ENCODE measurements at regions not wholly inside any gene's neighbourhood (a gene's known extent, or its start where the extent isn't known, plus 50 kb on each side); places are given as distances from the start of the nearest gene placed in this dataset.

- no peak overlapping the region for H3K27ac ChIP-seq
- no peaks in the 10 kb centered on the region for H3K27me3 ChIP-seq (ENCODE audit: insufficient read depth, low read depth)
- no peak for TF ChIP-seq CTCF (conservative IDR thresholded peaks at IDR 0.05; ENCODE audit: low read depth, low read length)
These were observed 125.2 kb upstream of the USP9X start for GRCh38 chrX:40960041-40960440.

DNA sequence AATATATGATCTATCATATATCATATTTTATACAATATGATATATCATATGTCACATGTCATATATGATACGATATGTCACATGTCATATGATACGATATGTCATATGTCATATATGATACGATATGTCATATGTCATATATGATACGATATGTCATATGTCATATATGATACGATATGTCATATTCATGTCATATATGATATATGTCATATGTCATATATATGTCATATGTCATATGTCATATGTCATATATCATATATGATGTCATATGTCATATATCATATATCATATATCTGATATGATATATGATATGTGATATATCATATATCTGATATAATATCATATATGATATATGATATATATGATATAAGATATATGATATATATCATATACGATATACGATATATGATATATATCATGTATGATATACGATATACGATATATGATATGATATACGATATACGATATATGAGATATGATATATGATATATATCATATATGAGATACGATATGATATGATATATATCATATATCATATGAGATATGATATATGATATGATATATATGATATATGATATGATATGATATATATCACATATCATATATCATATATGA lies 122.3 kb upstream of the USP9X start:
- H3K36me3 ChIP-seq (ENCODE audit: insufficient read depth) = no peaks in the 10 kb centered on the region
- H3K27ac ChIP-seq = no peak overlapping the region
- no peak overlapping the region for H2AFZ ChIP-seq (ENCODE audit: low read depth)
- no peak for TF ChIP-seq CTCF (conservative IDR thresholded peaks at IDR 0.05; ENCODE audit: low read depth, low read length)
- H3K4me2 ChIP-seq = no peak overlapping the region
- H3K4me3 ChIP-seq (IDR thresholded peaks at IDR 0.05; ENCODE audit: insufficient read depth, low read depth, low read length) = no peak overlapping the region
- no peaks in the 10 kb centered on the region for H3K79me2 ChIP-seq (ENCODE audit: insufficient read depth, low read depth)
- peaks cover 33% of the 10 kb centered on the region for H3K4me1 ChIP-seq (ENCODE audit: low read depth, poor library complexity, severe bottlenecking)
- no peaks in the 10 kb centered on the region for H4K20me1 ChIP-seq (ENCODE audit: insufficient read depth)
- H3K9ac ChIP-seq = no peak overlapping the region
- no peaks in the 10 kb centered on the region for H3K27me3 ChIP-seq (ENCODE audit: insufficient read depth, low read depth)

More at GRCh38 chrX:40960041-40960440, 125.2 kb upstream of the USP9X start:
- H2AFZ ChIP-seq (ENCODE audit: low read depth) = no peak overlapping the region
- H4K20me1 ChIP-seq (ENCODE audit: insufficient read depth) = no peaks in the 10 kb centered on the region
- no peaks in the 10 kb centered on the region for H3K36me3 ChIP-seq (ENCODE audit: insufficient read depth)
- H3K4me1 ChIP-seq (ENCODE audit: low read depth, poor library complexity, severe bottlenecking) = peaks cover 17% of the 10 kb centered on the region
- no peak overlapping the region for H3K4me3 ChIP-seq (IDR thresholded peaks at IDR 0.05; ENCODE audit: insufficient read depth, low read depth, low read length)
- H3K4me2 ChIP-seq = no peak overlapping the region
- H3K9ac ChIP-seq = no peak overlapping the region
- no peaks in the 10 kb centered on the region for H3K79me2 ChIP-seq (ENCODE audit: insufficient read depth, low read depth)

DNA sequence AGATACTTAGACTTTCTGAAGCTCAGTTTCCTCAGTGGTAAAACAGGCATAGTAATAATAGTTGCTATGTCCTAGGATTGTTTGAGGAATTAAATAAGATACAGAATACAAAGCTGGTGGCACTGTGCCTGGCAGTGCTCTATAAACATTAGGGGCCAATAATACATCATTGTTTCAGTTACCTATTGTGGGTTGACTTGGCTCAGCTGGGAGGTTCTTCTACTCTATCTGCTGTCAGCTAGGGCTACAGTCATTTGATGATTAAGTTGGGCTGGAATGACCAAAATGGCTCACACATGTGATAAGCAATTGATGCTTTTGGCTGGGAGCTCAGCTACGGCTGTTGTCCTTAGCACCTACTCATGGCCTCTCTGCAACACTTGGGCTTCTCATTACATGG lies 121.2 kb upstream of the USP9X start:
- Histone ChIP-seq H3K9ac (no peak overlapping the region), H2AFZ (ENCODE audit: low read depth) (peak overlapping the region; percentile 69; the same call in 1 of the 2 replicates), H3K27me3 (ENCODE audit: insufficient read depth, low read depth) (no peaks in the 10 kb centered on the region), H4K20me1 (ENCODE audit: insufficient read depth) (no peaks in the 10 kb centered on the region), H3K79me2 (ENCODE audit: insufficient read depth, low read depth) (no peaks in the 10 kb centered on the region), H3K4me3 (IDR thresholded peaks at IDR 0.05; ENCODE audit: insufficient read depth, low read depth, low read length) (no peak overlapping the region), H3K36me3 (ENCODE audit: insufficient read depth) (no peaks in the 10 kb centered on the region), H3K4me1 (ENCODE audit: low read depth, poor library complexity, severe bottlenecking) (peaks cover 33% of the 10 kb centered on the region), H3K27ac (peak overlapping the region; percentile 89), H3K4me2 (peak overlapping the region; percentile 82)
- TF ChIP-seq CTCF (conservative IDR thresholded peaks at IDR 0.05; ENCODE audit: low read depth, low read length) = no peak

GRCh38 chrX:40964633-40965586 lies 120.3 kb upstream of the USP9X start:
- Histone ChIP-seq H3K36me3 (ENCODE audit: insufficient read depth) (no peaks in the 10 kb centered on the region), H3K79me2 (ENCODE audit: insufficient read depth, low read depth) (no peaks in the 10 kb centered on the region), H3K27ac (peak overlapping the region; percentile 89), H4K20me1 (ENCODE audit: insufficient read depth) (no peaks in the 10 kb centered on the region), H3K9ac (peak overlapping the region; percentile 39; the same call in 1 of the 2 replicates), H3K4me1 (ENCODE audit: low read depth, poor library complexity, severe bottlenecking) (peaks cover 33% of the 10 kb centered on the region), H2AFZ (ENCODE audit: low read depth) (peak overlapping the region; percentile 69; the same call in 1 of the 2 replicates), H3K4me3 (IDR thresholded peaks at IDR 0.05; ENCODE audit: insufficient read depth, low read depth, low read length) (no peak overlapping the region), H3K4me2 (peak overlapping the region; percentile 82), H3K27me3 (ENCODE audit: insufficient read depth, low read depth) (no peaks in the 10 kb centered on the region)
- TF ChIP-seq CTCF (conservative IDR thresholded peaks at IDR 0.05; ENCODE audit: low read depth, low read length) = no peak
